ENCODE measurements at regions not wholly inside any gene's neighbourhood (a gene's known extent, or its start where the extent isn't known, plus 50 kb on each side); places are given as distances from the start of the nearest gene placed in this dataset.
A peak's percentile ranks its signal among the peaks of the same experiment; 100 is the strongest.

DNA sequence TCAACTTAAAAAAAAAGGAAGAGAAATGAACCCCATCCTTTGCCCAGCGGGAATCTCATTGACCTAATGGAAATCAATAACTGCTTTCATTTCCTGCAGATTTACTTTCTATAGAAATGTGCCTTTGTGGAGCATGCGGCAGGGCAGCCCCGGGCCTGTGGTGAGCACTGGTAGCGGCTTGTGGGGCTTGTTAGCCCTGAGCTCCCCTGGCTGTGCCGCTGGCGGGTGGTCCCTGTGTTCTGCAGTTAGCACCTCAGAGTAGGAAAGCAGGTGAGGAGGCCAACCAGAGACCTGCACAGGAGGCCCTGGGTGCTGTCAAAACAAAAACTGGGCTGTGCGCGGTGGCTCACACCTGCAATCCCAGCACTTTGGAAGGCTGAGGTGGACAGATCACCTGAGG lies 76.8 kb upstream of the CDK20 start:
- TF ChIP-seq CTCF (conservative IDR thresholded peaks at IDR 0.05; ENCODE audit: low read depth, low read length), result no peak
- no peak for DNase-seq (ENCODE audit: low read depth)
- H3K4me3 ChIP-seq (ENCODE audit: low read length), result no peak overlapping the region

DNA sequence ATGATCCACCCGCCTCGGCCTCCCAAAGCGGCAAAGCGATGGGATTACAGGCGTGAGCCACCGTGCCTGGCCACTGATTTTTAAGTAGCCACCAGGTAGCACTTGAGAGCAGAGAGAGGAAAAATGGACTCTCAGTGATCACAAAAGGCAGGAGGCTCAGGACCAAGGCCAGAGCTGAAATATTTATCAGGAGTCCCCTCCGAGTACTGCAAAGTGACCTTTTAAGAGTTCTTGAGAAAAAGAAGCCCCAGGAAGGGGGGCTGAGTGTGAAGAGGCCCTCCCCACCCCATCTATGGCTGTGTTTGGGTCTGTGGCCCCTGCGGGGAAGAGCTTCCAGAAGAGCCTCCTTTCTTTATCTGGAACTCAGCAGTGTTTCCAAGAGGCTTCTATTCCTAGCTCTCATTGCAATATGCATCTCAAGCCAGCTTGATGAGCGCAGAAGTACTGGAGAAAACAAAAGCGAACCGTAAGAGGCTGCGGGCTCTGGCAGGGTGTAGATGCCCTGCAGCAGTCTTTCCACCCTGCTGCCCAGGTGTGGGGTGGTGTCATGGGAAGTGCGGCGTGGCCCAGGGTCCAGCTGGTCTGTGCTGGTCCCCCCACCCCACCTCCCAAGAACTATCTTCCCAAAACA lies 75.5 kb upstream of the CDK20 start:
- TF ChIP-seq CTCF (conservative IDR thresholded peaks at IDR 0.05; ENCODE audit: low read depth, low read length), result no peak
- no peak overlapping the region for H3K4me3 ChIP-seq (ENCODE audit: low read length)
- DNase-seq (ENCODE audit: low read depth), result no peak

DNA sequence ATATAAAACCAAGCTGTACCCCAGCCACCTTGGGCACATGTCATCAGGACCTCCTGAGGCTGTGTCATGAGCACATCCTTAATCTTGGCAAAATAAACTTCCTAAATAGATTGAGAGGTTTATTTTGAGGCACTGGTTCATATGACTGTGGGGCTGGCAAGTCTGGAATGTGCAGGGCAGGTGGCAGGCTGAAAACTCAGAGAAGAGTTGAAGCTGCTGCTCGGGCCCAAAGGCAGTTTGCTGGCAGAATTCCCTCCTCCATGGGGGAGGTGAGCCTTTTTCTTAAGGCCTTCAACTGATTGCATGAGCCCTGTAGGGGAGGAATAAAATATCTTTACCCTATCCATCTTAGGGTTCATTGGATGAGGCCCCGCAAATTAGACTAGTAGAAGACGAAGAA lies 72.2 kb upstream of the CDK20 start:
- no peak for DNase-seq (ENCODE audit: low read depth)
- no peak for TF ChIP-seq CTCF (conservative IDR thresholded peaks at IDR 0.05; ENCODE audit: low read depth, low read length)
- H3K4me3 ChIP-seq (ENCODE audit: low read length), result no peak overlapping the region

DNA sequence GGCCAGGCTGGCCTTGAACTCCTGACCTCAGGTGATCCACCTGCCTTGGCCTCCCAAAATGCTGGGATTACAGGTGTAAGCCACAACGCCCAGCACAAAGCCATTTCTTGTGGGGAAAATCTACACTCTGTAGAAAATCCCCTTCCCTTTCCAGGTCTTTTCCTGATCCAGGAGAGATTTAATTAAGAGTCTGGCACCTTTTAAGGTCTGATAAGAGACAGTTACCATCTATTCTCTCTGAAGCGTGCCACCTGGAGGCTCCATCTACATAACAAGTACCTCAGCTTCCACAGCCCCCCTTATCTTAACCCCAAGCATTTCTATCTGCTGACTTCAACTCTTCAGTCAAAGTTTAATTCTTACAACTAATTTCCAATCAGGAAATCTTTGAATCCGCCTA lies 71.4 kb upstream of the CDK20 start:
- DNase-seq (ENCODE audit: low read depth), result no peak
- H3K4me3 ChIP-seq (ENCODE audit: low read length), result no peak overlapping the region
- TF ChIP-seq CTCF (conservative IDR thresholded peaks at IDR 0.05; ENCODE audit: low read depth, low read length), result no peak

- no peak for TF ChIP-seq CTCF (conservative IDR thresholded peaks at IDR 0.05; ENCODE audit: low read depth, low read length)
- no peak overlapping the region for H3K4me3 ChIP-seq (ENCODE audit: low read length)
- DNase-seq (ENCODE audit: low read depth), result no peak
Observed at GRCh38 chr9:88044200-88044599, 69.9 kb upstream of the CDK20 start.

- TF ChIP-seq CTCF (conservative IDR thresholded peaks at IDR 0.05; ENCODE audit: low read depth, low read length), result no peak
- H3K4me3 ChIP-seq (ENCODE audit: low read length), result no peak overlapping the region
- DNase-seq (ENCODE audit: low read depth), result no peak
Observed at GRCh38 chr9:88043647-88044046, 69.3 kb upstream of the CDK20 start.

- DNase-seq (ENCODE audit: low read depth), result no peak
- no peak overlapping the region for H3K4me3 ChIP-seq (ENCODE audit: low read length)
- peak; percentile 43 for TF ChIP-seq CTCF (conservative IDR thresholded peaks at IDR 0.05; ENCODE audit: low read depth, low read length)
Observed at GRCh38 chr9:88041447-88041846, 67.1 kb upstream of the CDK20 start.

All from retinal pigment epithelial cell (primary cell).